GM12873 (cell line): ENCODE measurements at regions not wholly inside any gene's neighbourhood (a gene's known extent, or its start where the extent isn't known, plus 50 kb on each side); places are given as distances from the start of the nearest gene placed in this dataset.

Source experiments
- CTCF ChIP-seq: IDR thresholded peaks from 2 replicates; pipeline ENCODE4 v1.5.1; 2012; ENCODE audit warnings: low read depth, mild to moderate bottlenecking, moderate library complexity, low read length, control low read depth; ENCODE audit not compliant: insufficient read depth; ENCODE audit errors: missing control alignments

- no peak for TF ChIP-seq CTCF
Measured at GRCh38 chr14:44385906-44386305, 121.2 kb downstream of the FSCB start.

GRCh38 chr14:44384093-44384492 lies 123.0 kb downstream of the FSCB start:
- TF ChIP-seq CTCF, result no peak

- no peak for TF ChIP-seq CTCF
Measured at GRCh38 chr14:44383636-44384035, 123.4 kb downstream of the FSCB start.

GRCh38 chr14:44379292-44379977 lies 127.6 kb downstream of the FSCB start:
- no peak for TF ChIP-seq CTCF

- TF ChIP-seq CTCF, result no peak
Measured at GRCh38 chr14:44374906-44375305, 132.2 kb downstream of the FSCB start.

GRCh38 chr14:44372807-44373489 lies 134.1 kb downstream of the FSCB start:
- TF ChIP-seq CTCF, result no peak

GRCh38 chr14:44372231-44372630 lies 134.9 kb downstream of the FSCB start:
- no peak for TF ChIP-seq CTCF
